Adrenal gland (tissue), 9 donors: ENCODE measurements at regions not wholly inside any gene's neighbourhood (a gene's known extent, or its start where the extent isn't known, plus 50 kb on each side); places are given as distances from the start of the nearest gene placed in this dataset.

Experiments
- DNase-seq, 7 donors: peaks; one replicate each; pipeline ENCODE4 v3.0.0-alpha.2; 2019 to 2020
- H3K27ac ChIP-seq, 5 donors: fragments of 200-600 bp; sonication (generic) in 4 of 5; 1 replicate in 3 of 5; 2 replicates in 2 of 5; pipeline versions ENCODE4 v1.5.1 to v1.8.0; 2016 to 2020; ENCODE audit warnings: mild to moderate bottlenecking in 1 of 5
- H3K27me3 ChIP-seq: fragments of 200-600 bp; 2 replicates; pipeline ENCODE4 v1.8.0; 2021
- H3K36me3 ChIP-seq, 2 donors: fragments of 200-600 bp; replicated peaks in 1 of 2; 1 replicate in 1 of 2; 2 replicates in 1 of 2; pipeline versions ENCODE4 v1.5.1 to v1.8.0; 2018 to 2022
- H3K4me1 ChIP-seq, 2 donors: fragments of 200-600 bp; replicated peaks in 1 of 2; 1 replicate in 1 of 2; 2 replicates in 1 of 2; pipeline versions ENCODE4 v1.5.1 to v1.8.0; 2018 to 2021
- H3K4me3 ChIP-seq, 4 donors: fragments of 200-600 bp; sonication (generic) in 3 of 4; one replicate each; pipeline ENCODE4 v1.5.1; 2016 to 2018
- H3K9me3 ChIP-seq, 3 donors: fragments of 200-600 bp; sonication (generic) in 1 of 3; replicated peaks in 1 of 3; 1 replicate in 2 of 3; 2 replicates in 1 of 3; pipeline versions ENCODE4 v1.5.1 to v1.8.0; 2016 to 2021
- CTCF ChIP-seq, 6 experiments: fragments of 450-650 bp in 4 of 6; fragments of 200-600 bp in 2 of 6; sonication (generic) in 1 of 6; IDR thresholded peaks; 1 replicate in 5 of 6; 2 replicates in 1 of 6; pipeline versions ENCODE4 v1.5.1 to v1.8.0; 2016 to 2021; ENCODE audit warnings: antibody characterized with exemption in 6 of 6, mild to moderate bottlenecking in 2 of 6, moderate library complexity in 1 of 6
- POLR2A ChIP-seq, 2 donors: fragments of 450-650 bp; IDR thresholded peaks; one replicate each; pipeline ENCODE4 v1.6.1; 2017; ENCODE audit warnings: antibody characterized with exemption in 2 of 2, mild to moderate bottlenecking in 2 of 2, moderate library complexity in 1 of 2
- WGBS, 4 donors: extraction: QIAGEN DNeasy Blood & Tissue Kit in 2 of 4; methylation state at CpG; one replicate each; pipeline versions ENCODE4 v1.1.5 to v1.1.7; 2013 to 2017; 5-methylcytosine and 5-hydroxymethylcytosine counted together
- intact Hi-C, 2 donors: fragments of 100-400 bp; cut with DNase I; formaldehyde crosslinking; loops; one replicate each; pipeline versions ENCODE4 v1.14.1 to v1.15.0; 2022 to 2023
- donor health status: healthy with polysubstance abuse.
- donor health status: Bipolar disorder and iron deficiency.
- donor health status: DM: yes; HTN: yes; CAD: no.
- donor health status: DM: no; HTN: no; CAD: no.
- donor health status: DM: no; HTN: no; CAD: no.

GRCh38 chr15:53133255-53133850 is 343.2 kb upstream of the ONECUT1 start:
- no peak for DNase-seq
- H3K36me3 ChIP-seq, result no peaks in the 10 kb centered on the region

GRCh38 chr15:53130943-53131342 is 340.8 kb upstream of the ONECUT1 start:
- Histone ChIP-seq H3K9me3 (no peaks in the 10 kb centered on the region), H3K27me3 (no peaks in the 10 kb centered on the region), H3K4me3 (no peak overlapping the region), H3K4me1 (no peaks in the 10 kb centered on the region), H3K36me3 (no peaks in the 10 kb centered on the region), H3K27ac (no peak overlapping the region)
- TF ChIP-seq CTCF (IDR thresholded peaks at IDR 0.05) (no peak), POLR2A (IDR thresholded peaks at IDR 0.05) (no peak)
- DNase-seq, result no peak
- 93 to 96% (median 95%) methylated on average over 3 of the region's 3 CpGs for WGBS, 4 donors
- intact Hi-C loops, result no loop called here

More at GRCh38 chr15:53133255-53133850, 343.2 kb upstream of the ONECUT1 start:
- no peak overlapping the region for H3K27ac ChIP-seq
- intact Hi-C loops, result no loop called here
- H3K27me3 ChIP-seq, result no peaks in the 10 kb centered on the region
- no peaks in the 10 kb centered on the region for H3K9me3 ChIP-seq
- 55 to 71% (median 64%) methylated on average over 5 to 6 of the region's 6 CpGs for WGBS, 4 donors
- no peak overlapping the region for H3K4me3 ChIP-seq
- H3K4me1 ChIP-seq, result no peaks in the 10 kb centered on the region
- TF ChIP-seq POLR2A (IDR thresholded peaks at IDR 0.05) (no peak), CTCF (IDR thresholded peaks at IDR 0.05) (no peak)

GRCh38 chr15:53129121-53129904 is 339.2 kb upstream of the ONECUT1 start:
- TF ChIP-seq POLR2A (IDR thresholded peaks at IDR 0.05) (no peak), CTCF (IDR thresholded peaks at IDR 0.05) (no peak)
- H3K4me3 ChIP-seq, result no peak overlapping the region
- H3K36me3 ChIP-seq, result no peaks in the 10 kb centered on the region
- no peaks in the 10 kb centered on the region for H3K27me3 ChIP-seq
- no peaks in the 10 kb centered on the region for H3K9me3 ChIP-seq
- no peak for DNase-seq
- WGBS, 4 donors, result 58 to 67% (median 60%) methylated on average over 12 of the region's 12 CpGs
- intact Hi-C loops, result no loop called here
- no peaks in the 10 kb centered on the region for H3K4me1 ChIP-seq
- H3K27ac ChIP-seq, result no peak overlapping the region

- 34 to 56% (median 44%) methylated on average over 5 of the region's 5 CpGs for WGBS, 4 donors
- H3K4me3 ChIP-seq, result no peak overlapping the region
- H3K36me3 ChIP-seq, result no peaks in the 10 kb centered on the region
- no peaks in the 10 kb centered on the region for H3K4me1 ChIP-seq
- intact Hi-C loops, result no loop called here
- H3K27me3 ChIP-seq, result no peaks in the 10 kb centered on the region
- no peak overlapping the region for H3K27ac ChIP-seq
- DNase-seq, result no peak
- TF ChIP-seq CTCF (IDR thresholded peaks at IDR 0.05), result no peak
- TF ChIP-seq POLR2A (IDR thresholded peaks at IDR 0.05), result no peak
- H3K9me3 ChIP-seq, result no peaks in the 10 kb centered on the region
Observed at GRCh38 chr15:53128652-53129051, 338.5 kb upstream of the ONECUT1 start.
